ENCODE measurements at regions not wholly inside any gene's neighbourhood (a gene's known extent, or its start where the extent isn't known, plus 50 kb on each side); places are given as distances from the start of the nearest gene placed in this dataset.

DNA sequence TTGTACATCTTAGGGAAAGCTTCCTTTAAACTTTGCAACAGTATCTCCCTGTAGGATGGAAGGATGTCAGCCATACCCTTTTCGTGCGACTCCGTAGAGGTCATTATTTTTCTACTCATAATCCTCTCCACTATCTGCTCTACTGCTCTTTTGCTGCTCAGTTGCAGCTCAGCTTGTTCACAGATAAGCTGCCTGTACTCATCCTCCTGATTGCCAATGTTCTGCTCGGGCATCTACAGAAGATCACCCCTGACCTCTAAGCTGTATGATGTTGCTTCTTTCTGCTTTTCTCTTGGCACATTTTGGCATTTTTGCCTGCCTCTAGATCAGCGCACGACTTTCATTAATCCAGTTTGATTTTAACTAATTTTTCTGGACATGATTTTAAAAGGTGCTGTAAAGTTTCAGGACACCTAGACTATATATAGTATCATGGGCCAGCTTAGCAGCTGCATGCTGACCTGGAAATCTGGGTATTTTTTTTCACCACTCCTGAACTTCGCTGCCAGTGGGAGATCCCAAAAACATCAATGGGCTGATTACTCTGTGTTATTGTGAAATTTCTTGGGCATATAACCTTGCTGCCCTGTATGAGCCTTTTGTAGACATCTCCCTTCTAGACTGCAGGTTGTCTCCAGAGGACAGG, 131.2 kb upstream of the ZNF608 start:
- TF ChIP-seq, protein P1, sequence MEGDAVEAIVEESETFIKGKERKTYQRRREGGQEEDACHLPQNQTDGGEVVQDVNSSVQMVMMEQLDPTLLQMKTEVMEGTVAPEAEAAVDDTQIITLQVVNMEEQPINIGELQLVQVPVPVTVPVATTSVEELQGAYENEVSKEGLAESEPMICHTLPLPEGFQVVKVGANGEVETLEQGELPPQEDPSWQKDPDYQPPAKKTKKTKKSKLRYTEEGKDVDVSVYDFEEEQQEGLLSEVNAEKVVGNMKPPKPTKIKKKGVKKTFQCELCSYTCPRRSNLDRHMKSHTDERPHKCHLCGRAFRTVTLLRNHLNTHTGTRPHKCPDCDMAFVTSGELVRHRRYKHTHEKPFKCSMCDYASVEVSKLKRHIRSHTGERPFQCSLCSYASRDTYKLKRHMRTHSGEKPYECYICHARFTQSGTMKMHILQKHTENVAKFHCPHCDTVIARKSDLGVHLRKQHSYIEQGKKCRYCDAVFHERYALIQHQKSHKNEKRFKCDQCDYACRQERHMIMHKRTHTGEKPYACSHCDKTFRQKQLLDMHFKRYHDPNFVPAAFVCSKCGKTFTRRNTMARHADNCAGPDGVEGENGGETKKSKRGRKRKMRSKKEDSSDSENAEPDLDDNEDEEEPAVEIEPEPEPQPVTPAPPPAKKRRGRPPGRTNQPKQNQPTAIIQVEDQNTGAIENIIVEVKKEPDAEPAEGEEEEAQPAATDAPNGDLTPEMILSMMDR (IDR thresholded peaks at IDR 0.05) = no peak
- TF ChIP-seq POLR2AphosphoS5 (IDR thresholded peaks at IDR 0.05; ENCODE audit: low read depth, low read length) (no peak), TCF7L2 (IDR thresholded peaks at IDR 0.05; ENCODE audit: low read depth, low read length) (no peak)
- TF ChIP-seq, protein P2, sequence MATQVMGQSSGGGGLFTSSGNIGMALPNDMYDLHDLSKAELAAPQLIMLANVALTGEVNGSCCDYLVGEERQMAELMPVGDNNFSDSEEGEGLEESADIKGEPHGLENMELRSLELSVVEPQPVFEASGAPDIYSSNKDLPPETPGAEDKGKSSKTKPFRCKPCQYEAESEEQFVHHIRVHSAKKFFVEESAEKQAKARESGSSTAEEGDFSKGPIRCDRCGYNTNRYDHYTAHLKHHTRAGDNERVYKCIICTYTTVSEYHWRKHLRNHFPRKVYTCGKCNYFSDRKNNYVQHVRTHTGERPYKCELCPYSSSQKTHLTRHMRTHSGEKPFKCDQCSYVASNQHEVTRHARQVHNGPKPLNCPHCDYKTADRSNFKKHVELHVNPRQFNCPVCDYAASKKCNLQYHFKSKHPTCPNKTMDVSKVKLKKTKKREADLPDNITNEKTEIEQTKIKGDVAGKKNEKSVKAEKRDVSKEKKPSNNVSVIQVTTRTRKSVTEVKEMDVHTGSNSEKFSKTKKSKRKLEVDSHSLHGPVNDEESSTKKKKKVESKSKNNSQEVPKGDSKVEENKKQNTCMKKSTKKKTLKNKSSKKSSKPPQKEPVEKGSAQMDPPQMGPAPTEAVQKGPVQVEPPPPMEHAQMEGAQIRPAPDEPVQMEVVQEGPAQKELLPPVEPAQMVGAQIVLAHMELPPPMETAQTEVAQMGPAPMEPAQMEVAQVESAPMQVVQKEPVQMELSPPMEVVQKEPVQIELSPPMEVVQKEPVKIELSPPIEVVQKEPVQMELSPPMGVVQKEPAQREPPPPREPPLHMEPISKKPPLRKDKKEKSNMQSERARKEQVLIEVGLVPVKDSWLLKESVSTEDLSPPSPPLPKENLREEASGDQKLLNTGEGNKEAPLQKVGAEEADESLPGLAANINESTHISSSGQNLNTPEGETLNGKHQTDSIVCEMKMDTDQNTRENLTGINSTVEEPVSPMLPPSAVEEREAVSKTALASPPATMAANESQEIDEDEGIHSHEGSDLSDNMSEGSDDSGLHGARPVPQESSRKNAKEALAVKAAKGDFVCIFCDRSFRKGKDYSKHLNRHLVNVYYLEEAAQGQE (IDR thresholded peaks at IDR 0.05; ENCODE audit: insufficient read depth in 1 of 2, low read depth in 2 of 2, low read length in 1 of 2) = no peak
